Naive thymus-derived CD4-positive, alpha-beta T cell (primary cell): ENCODE measurements at regions not wholly inside any gene's neighbourhood (a gene's known extent, or its start where the extent isn't known, plus 50 kb on each side); places are given as distances from the start of the nearest gene placed in this dataset.

Experiments
- ATAC-seq: fragments of 150-1000 bp; cut with Tn5 transposase; 2 replicates; pipeline ENCODE4 v1.10.0; 2021; ENCODE audit warnings: mild to moderate bottlenecking, moderate library complexity
- CTCF ChIA-PET: fragments of 350-600 bp; sonication (Branson Sonifier 250); formaldehyde crosslinking; loops from one replicate; lab custom pipeline; 2021; ENCODE audit warnings: antibody characterized with exemption; lab: Charles Lee
- POLR2A ChIA-PET: fragments of 350-600 bp; sonication (Branson Sonifier 250); formaldehyde crosslinking; loops from one replicate; lab custom pipeline; 2021; ENCODE audit warnings: antibody characterized with exemption, inconsistent platforms; lab: Charles Lee
- DNase-seq, 9 donors: peaks; one replicate each; pipeline versions ENCODE4 v3.0.0 to v3.0.0-alpha.2; 2020 to 2022; ENCODE audit warnings: mixed read lengths in 1 of 9
- H3K27ac ChIP-seq: one replicate; pipeline ENCODE4 v1.7.0; 2013; ENCODE audit warnings: mild to moderate bottlenecking, low read depth, low read length, moderate library complexity
- H3K27me3 ChIP-seq, 2 donors: one replicate each; pipeline ENCODE4 v1.7.0; 2013; ENCODE audit warnings: low read length in 2 of 2, mild to moderate bottlenecking in 2 of 2, moderate library complexity in 2 of 2; ENCODE audit not compliant: control insufficient read depth in 2 of 2, insufficient read depth in 2 of 2
- H3K36me3 ChIP-seq, 3 experiments: 1 replicate in 2 of 3; 2 replicates in 1 of 3; pipeline ENCODE4 v1.7.0; 2013; ENCODE audit warnings: low read length in 3 of 3, mild to moderate bottlenecking in 3 of 3, moderate library complexity in 1 of 3; ENCODE audit not compliant: insufficient read depth in 3 of 3, control insufficient read depth in 2 of 3
- H3K4me1 ChIP-seq, 2 donors: one replicate each; pipeline ENCODE4 v1.7.0; 2013; ENCODE audit warnings: low read length in 2 of 2, mild to moderate bottlenecking in 2 of 2, moderate library complexity in 1 of 2; ENCODE audit not compliant: control insufficient read depth in 2 of 2, insufficient read depth in 2 of 2
- H3K4me3 ChIP-seq: 2 replicates; pipeline ENCODE4 v1.7.0; 2013; ENCODE audit warnings: mild to moderate bottlenecking, low read length
- H3K9me3 ChIP-seq, 3 experiments: 1 replicate in 2 of 3; 2 replicates in 1 of 3; pipeline ENCODE4 v1.7.0; 2013; ENCODE audit warnings: low read length in 3 of 3; ENCODE audit not compliant: control insufficient read depth in 2 of 3
- H3K27ac Mint-ChIP-seq, 9 donors: one replicate each; pipeline ENCODE4 v1.8.0; 2020 to 2022; ENCODE audit warnings: mixed read lengths in 9 of 9, mild to moderate bottlenecking in 8 of 9, moderate library complexity in 5 of 9, inconsistent platforms in 2 of 9
- H3K27me3 Mint-ChIP-seq, 5 donors: one replicate each; pipeline ENCODE4 v1.8.0; 2021 to 2022; ENCODE audit warnings: mixed read lengths in 5 of 5, mild to moderate bottlenecking in 1 of 5
- H3K36me3 Mint-ChIP-seq, 5 donors: one replicate each; pipeline ENCODE4 v1.8.0; 2020 to 2022; ENCODE audit warnings: mixed read lengths in 5 of 5, mild to moderate bottlenecking in 3 of 5, inconsistent platforms in 1 of 5
- H3K4me1 Mint-ChIP-seq, 7 donors: one replicate each; pipeline ENCODE4 v1.8.0; 2020 to 2022; ENCODE audit warnings: mixed read lengths in 7 of 7, mild to moderate bottlenecking in 3 of 7, inconsistent platforms in 1 of 7
- H3K4me3 Mint-ChIP-seq, 10 donors: one replicate each; pipeline ENCODE4 v1.8.0; 2020 to 2022; ENCODE audit warnings: mild to moderate bottlenecking in 10 of 10, mixed read lengths in 10 of 10, moderate library complexity in 6 of 10, inconsistent platforms in 2 of 10
- H3K9me3 Mint-ChIP-seq, 11 donors: one replicate each; pipeline ENCODE4 v1.8.0; 2020 to 2022; ENCODE audit warnings: mixed read lengths in 11 of 11, mild to moderate bottlenecking in 4 of 11, inconsistent platforms in 1 of 11, moderate library complexity in 1 of 11
- intact Hi-C, 2 donors: fragments of 100-400 bp; cut with micrococcal nuclease; formaldehyde crosslinking; loops; one replicate each; pipeline ENCODE4 v1.15.1; 2023

- peaks cover 0 to 7% (median 0%) of the 10 kb centered on the region in 11 donors for H3K9me3 Mint-ChIP-seq
- CTCF ChIA-PET: no interaction called here
Observed at GRCh38 chr3:70749122-70749521, 436.7 kb upstream of the MDFIC2 start.

DNA sequence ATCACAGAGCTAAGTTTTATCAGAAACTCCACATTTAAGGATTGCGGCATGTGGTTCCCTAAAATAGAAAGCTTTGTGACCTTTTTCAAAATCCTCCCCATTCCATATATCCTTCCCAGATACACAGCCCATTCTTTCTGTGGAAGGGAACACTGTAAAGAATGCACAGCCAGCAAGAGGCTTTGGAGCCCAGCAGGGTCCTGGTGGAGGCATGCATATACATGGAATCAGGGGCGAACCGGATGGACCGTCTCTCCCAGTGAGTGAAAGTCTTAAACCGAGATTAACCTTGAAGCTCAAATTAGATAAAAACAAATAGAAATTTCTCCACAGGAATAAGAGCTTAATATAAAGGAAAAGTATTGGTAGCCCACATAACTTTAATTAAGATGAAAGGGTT is 436.2 kb upstream of the MDFIC2 start:
- Mint-ChIP-seq H3K27me3 (peaks cover 0 to 33% (median 14%) of the 10 kb centered on the region in 5 donors), H3K4me1 (no peaks in the 10 kb centered on the region), H3K9me3 (peaks cover 0 to 7% (median 0%) of the 10 kb centered on the region in 11 donors), H3K27ac (no peak overlapping the region), H3K4me3 (no peak overlapping the region), H3K36me3 (peaks cover 0 to 6% (median 0%) of the 10 kb centered on the region in 5 donors)
- H3K27ac ChIP-seq: no peak overlapping the region
- no peak overlapping the region for H3K4me3 ChIP-seq
- ATAC-seq (no peak), DNase-seq (no peak)
- no peaks in the 10 kb centered on the region for H3K27me3 ChIP-seq
- ChIA-PET CTCF (no interaction called here), POLR2A (no interaction called here)
- H3K9me3 ChIP-seq: no peaks in the 10 kb centered on the region
- H3K4me1 ChIP-seq: no peaks in the 10 kb centered on the region
- no peaks in the 10 kb centered on the region for H3K36me3 ChIP-seq
- intact Hi-C loops: no loop called here

More at GRCh38 chr3:70749122-70749521, 436.7 kb upstream of the MDFIC2 start:
- no peaks in the 10 kb centered on the region for H3K36me3 ChIP-seq
- no peak overlapping the region for H3K4me3 ChIP-seq
- Mint-ChIP-seq H3K27ac (no peak overlapping the region), H3K4me3 (no peak overlapping the region), H3K36me3 (peaks cover 0 to 6% (median 0%) of the 10 kb centered on the region in 5 donors), H3K4me1 (no peaks in the 10 kb centered on the region), H3K27me3 (peaks cover 0 to 30% (median 14%) of the 10 kb centered on the region in 5 donors)
- no peaks in the 10 kb centered on the region for H3K9me3 ChIP-seq
- ATAC-seq: no peak
- no peak for DNase-seq
- no peak overlapping the region for H3K27ac ChIP-seq
- intact Hi-C loops: no loop called here
- no peaks in the 10 kb centered on the region for H3K27me3 ChIP-seq
- H3K4me1 ChIP-seq: no peaks in the 10 kb centered on the region
- POLR2A ChIA-PET: no interaction called here

- ChIA-PET POLR2A (no interaction called here), CTCF (interaction anchor here (0.6 kb wide), 1 partner anchor 106 kb away, joined by 4 read pairs; no protein-coding TSS in a partner anchor)
- Histone ChIP-seq H3K36me3 (no peaks in the 10 kb centered on the region), H3K27ac (no peak overlapping the region), H3K4me1 (no peaks in the 10 kb centered on the region), H3K4me3 (no peak overlapping the region), H3K9me3 (no peaks in the 10 kb centered on the region), H3K27me3 (no peaks in the 10 kb centered on the region)
- H3K36me3 Mint-ChIP-seq: peaks cover 0 to 6% (median 0%) of the 10 kb centered on the region in 5 donors
- DNase-seq (no peak), ATAC-seq (no peak)
- intact Hi-C loops: no loop called here
- no peaks in the 10 kb centered on the region for H3K4me1 Mint-ChIP-seq
- H3K27me3 Mint-ChIP-seq: peaks cover 0 to 29% (median 14%) of the 10 kb centered on the region in 5 donors
- peaks cover 0 to 7% (median 0%) of the 10 kb centered on the region in 11 donors for H3K9me3 Mint-ChIP-seq
- H3K27ac Mint-ChIP-seq: no peak overlapping the region
- H3K4me3 Mint-ChIP-seq: no peak overlapping the region
Observed at GRCh38 chr3:70747847-70748246, 435.4 kb upstream of the MDFIC2 start.

DNA sequence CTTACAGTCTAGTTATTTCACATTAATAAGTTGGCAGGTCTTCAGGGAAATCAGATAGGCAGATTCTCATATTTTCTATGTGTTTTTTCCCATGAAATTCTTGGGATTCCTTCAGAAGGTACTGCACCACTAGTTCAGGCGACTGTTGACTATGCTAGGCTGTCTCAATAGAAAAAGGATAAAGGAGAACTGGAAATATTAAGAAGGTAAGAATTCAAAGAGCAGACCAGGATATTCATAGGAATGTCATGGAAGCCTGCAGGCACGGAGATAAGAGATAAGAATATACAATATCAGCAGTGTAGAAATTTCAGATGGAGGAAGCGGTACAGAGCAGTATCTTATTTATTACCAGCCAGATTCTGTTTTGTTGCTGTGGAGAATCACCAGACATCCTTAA is 432.1 kb upstream of the MDFIC2 start:
- no peaks in the 10 kb centered on the region for H3K9me3 Mint-ChIP-seq
- no peak for ATAC-seq
- Histone ChIP-seq H3K36me3 (no peaks in the 10 kb centered on the region), H3K4me1 (no peaks in the 10 kb centered on the region), H3K27me3 (no peaks in the 10 kb centered on the region), H3K9me3 (no peaks in the 10 kb centered on the region), H3K27ac (no peak overlapping the region), H3K4me3 (no peak overlapping the region)
- no peaks in the 10 kb centered on the region for H3K4me1 Mint-ChIP-seq
- no peak for DNase-seq
- no peak overlapping the region for H3K4me3 Mint-ChIP-seq
- peaks cover 0 to 25% (median 14%) of the 10 kb centered on the region in 5 donors for H3K27me3 Mint-ChIP-seq
- intact Hi-C loops: no loop called here
- no peak overlapping the region for H3K27ac Mint-ChIP-seq
- H3K36me3 Mint-ChIP-seq: peaks cover 0 to 6% (median 0%) of the 10 kb centered on the region in 5 donors
- POLR2A ChIA-PET: no interaction called here
- CTCF ChIA-PET: no interaction called here

DNA sequence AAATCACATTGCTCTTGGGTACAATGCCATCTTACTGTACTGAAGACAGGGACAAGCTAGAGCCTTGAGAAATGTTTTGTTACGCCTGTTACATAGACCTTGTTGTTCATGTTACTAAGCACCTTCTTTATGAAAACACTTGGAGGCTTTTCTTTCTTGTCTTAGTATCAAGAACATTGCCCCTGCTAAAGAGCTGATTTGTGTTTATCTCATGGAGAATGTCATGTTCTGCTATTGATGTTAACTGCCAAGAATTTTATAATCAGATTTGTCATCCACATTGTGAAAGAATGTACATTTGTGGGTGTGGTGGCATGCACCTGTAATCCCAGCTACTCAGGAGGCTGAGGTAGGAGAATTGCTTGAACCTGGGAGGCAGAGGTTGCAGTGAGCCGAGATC is 431.3 kb upstream of the MDFIC2 start:
- H3K27me3 ChIP-seq: no peaks in the 10 kb centered on the region
- Mint-ChIP-seq H3K4me1 (no peaks in the 10 kb centered on the region), H3K36me3 (peaks cover 0 to 3% (median 0%) of the 10 kb centered on the region in 5 donors), H3K9me3 (peaks cover 0 to 1% (median 0%) of the 10 kb centered on the region in 11 donors), H3K27me3 (peaks cover 0 to 20% (median 13%) of the 10 kb centered on the region in 5 donors), H3K4me3 (no peak overlapping the region), H3K27ac (no peak overlapping the region)
- no peak overlapping the region for H3K4me3 ChIP-seq
- intact Hi-C loops: no loop called here
- DNase-seq (no peak), ATAC-seq (no peak)
- no peak overlapping the region for H3K27ac ChIP-seq
- ChIA-PET CTCF (no interaction called here), POLR2A (interaction anchor here (0.6 kb wide), 1 partner anchor 54 kb away, joined by 4 read pairs; no protein-coding TSS in a partner anchor)
- no peaks in the 10 kb centered on the region for H3K4me1 ChIP-seq
- no peaks in the 10 kb centered on the region for H3K36me3 ChIP-seq
- H3K9me3 ChIP-seq: no peaks in the 10 kb centered on the region

DNA sequence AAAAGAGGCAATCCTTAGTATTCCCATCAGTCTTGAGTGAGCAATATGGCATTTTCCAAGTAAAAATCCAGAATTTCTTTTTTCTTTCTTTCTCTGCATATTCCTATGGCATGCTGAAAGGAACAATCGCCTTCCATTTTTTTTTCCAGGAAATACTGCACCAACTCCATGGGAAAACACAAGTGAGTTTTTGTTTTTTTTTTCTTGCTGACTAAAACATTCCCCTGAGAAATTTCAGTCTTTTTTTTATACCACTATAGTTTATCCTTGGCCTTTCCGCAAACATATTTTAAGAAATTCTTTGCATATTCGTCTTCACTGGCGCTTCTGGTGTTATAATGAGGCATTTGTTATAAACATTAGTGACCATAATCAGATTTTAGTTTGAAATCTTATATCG is 429.6 kb upstream of the MDFIC2 start:
- H3K4me1 Mint-ChIP-seq: peaks cover 0 to 10% (median 7%) of the 10 kb centered on the region in 7 donors
- no peaks in the 10 kb centered on the region for H3K4me1 ChIP-seq
- ATAC-seq (no peak), DNase-seq (no peak)
- no peaks in the 10 kb centered on the region for H3K9me3 ChIP-seq
- H3K36me3 Mint-ChIP-seq: no peaks in the 10 kb centered on the region
- H3K27ac Mint-ChIP-seq: no peak overlapping the region
- peaks cover 0 to 16% (median 0%) of the 10 kb centered on the region in 5 donors for H3K27me3 Mint-ChIP-seq
- H3K36me3 ChIP-seq: no peaks in the 10 kb centered on the region
- POLR2A ChIA-PET: no interaction called here
- H3K4me3 Mint-ChIP-seq: no peak overlapping the region
- H3K9me3 Mint-ChIP-seq: peaks cover 0 to 1% (median 0%) of the 10 kb centered on the region in 11 donors
- H3K27me3 ChIP-seq: no peaks in the 10 kb centered on the region
- CTCF ChIA-PET: no interaction called here
- intact Hi-C loops: no loop called here
- H3K27ac ChIP-seq: no peak overlapping the region
- no peak overlapping the region for H3K4me3 ChIP-seq

DNA sequence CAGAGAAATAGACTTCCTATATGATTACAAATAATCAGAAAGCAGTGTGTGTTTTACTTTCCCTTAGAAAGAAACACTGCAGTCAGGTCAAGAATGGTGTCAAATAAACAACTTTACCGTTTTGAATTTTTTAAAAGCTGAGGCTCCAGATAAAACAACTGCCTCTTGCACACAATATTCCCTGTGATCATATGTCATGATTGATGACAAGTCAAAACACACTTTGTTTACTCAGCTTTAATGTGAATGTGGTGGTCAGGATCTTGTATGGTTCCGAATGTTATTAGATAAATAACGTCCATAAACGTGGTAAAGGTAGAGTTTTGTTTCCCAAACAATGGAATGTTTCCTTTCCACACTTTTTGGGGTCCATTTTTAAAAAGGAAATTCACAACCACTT is 428.4 kb upstream of the MDFIC2 start:
- no peaks in the 10 kb centered on the region for H3K4me1 ChIP-seq
- DNase-seq (no peak), ATAC-seq (no peak)
- H3K36me3 Mint-ChIP-seq: no peaks in the 10 kb centered on the region
- H3K4me3 Mint-ChIP-seq: no peak overlapping the region
- no peaks in the 10 kb centered on the region for H3K9me3 ChIP-seq
- H3K9me3 Mint-ChIP-seq: peaks cover 0 to 1% (median 0%) of the 10 kb centered on the region in 11 donors
- H3K27me3 ChIP-seq: no peaks in the 10 kb centered on the region
- POLR2A ChIA-PET: no interaction called here
- H3K4me3 ChIP-seq: no peak overlapping the region
- H3K36me3 ChIP-seq: no peaks in the 10 kb centered on the region
- no peak overlapping the region for H3K27ac Mint-ChIP-seq
- H3K27ac ChIP-seq: no peak overlapping the region
- intact Hi-C loops: no loop called here
- CTCF ChIA-PET: no interaction called here
- peaks cover 0 to 10% (median 7%) of the 10 kb centered on the region in 7 donors for H3K4me1 Mint-ChIP-seq
- peaks cover 0 to 16% (median 0%) of the 10 kb centered on the region in 5 donors for H3K27me3 Mint-ChIP-seq
